CD14-positive monocyte (primary cell): ENCODE measurements at regions not wholly inside any gene's neighbourhood (a gene's known extent, or its start where the extent isn't known, plus 50 kb on each side); places are given as distances from the start of the nearest gene placed in this dataset.

Source experiments
- DNase-seq, 3 donors: peaks; one replicate each; pipeline ENCODE4 v3.0.0-alpha.2; 2011 to 2022
- H2AFZ ChIP-seq: 2 replicates; pipeline ENCODE4 v1.6.0; 2012; ENCODE audit warnings: mild to moderate bottlenecking, low read depth, low read length, inconsistent platforms; ENCODE audit not compliant: insufficient read depth, poor library complexity, severe bottlenecking
- H3K27ac ChIP-seq, 2 donors: 1 replicate in 1 of 2; 2 replicates in 1 of 2; pipeline ENCODE4 v1.5.1; 2012 to 2013; ENCODE audit warnings: low read length in 2 of 2, control low read depth in 1 of 2, inconsistent platforms in 1 of 2, low read depth in 1 of 2, mild to moderate bottlenecking in 1 of 2
- H3K27me3 ChIP-seq, 2 donors: one replicate each; pipeline versions ENCODE4 v1.6.0 to v1.6.1; 2011 to 2013; ENCODE audit warnings: low read length in 2 of 2; ENCODE audit not compliant: control insufficient read depth in 2 of 2, insufficient read depth in 2 of 2
- H3K36me3 ChIP-seq, 2 donors: replicated peaks in 1 of 2; 1 replicate in 1 of 2; 2 replicates in 1 of 2; pipeline versions ENCODE4 v1.5.1 to v1.6.1; 2012 to 2013; ENCODE audit warnings: low read length in 2 of 2, control low read depth in 1 of 2, inconsistent platforms in 1 of 2, mild to moderate bottlenecking in 1 of 2; ENCODE audit not compliant: insufficient read depth in 2 of 2, control insufficient read depth in 1 of 2
- H3K4me1 ChIP-seq, 2 donors: 1 replicate in 1 of 2; 2 replicates in 1 of 2; pipeline versions ENCODE4 v1.5.1 to v1.6.1; 2012 to 2013; ENCODE audit warnings: low read length in 2 of 2, control low read depth in 1 of 2, inconsistent platforms in 1 of 2, mild to moderate bottlenecking in 1 of 2, moderate library complexity in 1 of 2; ENCODE audit not compliant: insufficient read depth in 2 of 2, control insufficient read depth in 1 of 2
- H3K4me2 ChIP-seq: replicated peaks from 2 replicates; pipeline ENCODE3; 2012; ENCODE audit warnings: low read length, moderate library complexity, mild to moderate bottlenecking; ENCODE audit not compliant: poor library complexity, severe bottlenecking; ENCODE audit errors: extremely low read depth
- H3K4me3 ChIP-seq, 3 experiments: fragments of 200-600 bp in 1 of 3; sonication (generic) in 1 of 3; replicated peaks in 1 of 3; 1 replicate in 2 of 3; 2 replicates in 1 of 3; pipeline ENCODE4 v1.5.1; 2011 to 2013; ENCODE audit warnings: low read length in 3 of 3, mild to moderate bottlenecking in 3 of 3, control low read depth in 2 of 3, low read depth in 2 of 3, inconsistent platforms in 1 of 3, moderate library complexity in 1 of 3
- H3K79me2 ChIP-seq: 2 replicates; pipeline ENCODE4 v1.6.0; 2012; ENCODE audit warnings: mild to moderate bottlenecking, control low read depth, inconsistent platforms, low read length, moderate library complexity; ENCODE audit not compliant: insufficient read depth
- H3K9ac ChIP-seq: 2 replicates; pipeline ENCODE4 v1.6.0; 2017; ENCODE audit warnings: low read length, mild to moderate bottlenecking; ENCODE audit not compliant: insufficient read depth, poor library complexity, severe bottlenecking
- H3K9me3 ChIP-seq, 2 donors: replicated peaks in 1 of 2; 1 replicate in 1 of 2; 2 replicates in 1 of 2; pipeline versions ENCODE4 v1.5.1 to v1.6.1; 2012 to 2013; ENCODE audit warnings: low read length in 2 of 2, control low read depth in 1 of 2; ENCODE audit not compliant: control insufficient read depth in 1 of 2, insufficient read depth in 1 of 2
- H4K20me1 ChIP-seq: 2 replicates; pipeline ENCODE4 v1.6.0; 2012; ENCODE audit warnings: mild to moderate bottlenecking, low read length, control low read depth, moderate library complexity; ENCODE audit not compliant: insufficient read depth
- H3K27ac Mint-ChIP-seq, 7 donors: one replicate each; pipeline ENCODE4 v1.8.0; 2020; ENCODE audit warnings: mild to moderate bottlenecking in 7 of 7, mixed read lengths in 7 of 7, moderate library complexity in 6 of 7, inconsistent platforms in 2 of 7
- H3K27me3 Mint-ChIP-seq, 3 donors: one replicate each; pipeline ENCODE4 v1.8.0; 2021 to 2022; ENCODE audit warnings: low read depth in 3 of 3, mild to moderate bottlenecking in 3 of 3, mixed read lengths in 3 of 3, moderate library complexity in 3 of 3, inconsistent platforms in 1 of 3
- H3K36me3 Mint-ChIP-seq, 2 donors: one replicate each; pipeline ENCODE4 v1.8.0; 2020; ENCODE audit warnings: mixed read lengths in 2 of 2, inconsistent platforms in 1 of 2, mild to moderate bottlenecking in 1 of 2
- H3K4me1 Mint-ChIP-seq: one replicate; pipeline ENCODE4 v1.8.0; 2020; ENCODE audit warnings: mild to moderate bottlenecking, mixed read lengths
- H3K4me3 Mint-ChIP-seq, 2 donors: one replicate each; pipeline ENCODE4 v1.8.0; 2020; ENCODE audit warnings: mild to moderate bottlenecking in 2 of 2, mixed read lengths in 2 of 2, moderate library complexity in 1 of 2
- H3K9me3 Mint-ChIP-seq, 7 donors: one replicate each; pipeline ENCODE4 v1.8.0; 2020 to 2022; ENCODE audit warnings: mixed read lengths in 7 of 7, mild to moderate bottlenecking in 6 of 7, moderate library complexity in 6 of 7, inconsistent platforms in 2 of 7
- CTCF ChIP-seq: fragments of 200-600 bp; IDR thresholded peaks from one replicate; pipeline ENCODE4 v1.8.0; 2022; ENCODE audit warnings: antibody characterized with exemption, mild to moderate bottlenecking
- WGBS: methylation state at CpG from one replicate; pipeline ENCODE4 v1.1.5; 2013; ENCODE audit warnings: missing lambda C conversion rate; ENCODE audit not compliant: insufficient coverage; 5-methylcytosine and 5-hydroxymethylcytosine counted together
- intact Hi-C, 2 donors: fragments of 100-400 bp; cut with micrococcal nuclease; formaldehyde crosslinking; loops; one replicate each; pipeline versions ENCODE4 v1.15.0 to v1.15.1; 2023

GRCh38 chr14:97931273-97931672 lies 1134.1 kb downstream of the VRK1 start:
- Histone ChIP-seq H3K36me3 (no peaks in the 10 kb centered on the region), H3K4me1 (no peaks in the 10 kb centered on the region), H3K27me3 (no peaks in the 10 kb centered on the region), H3K9me3 (peaks cover 0 to 3% of the 10 kb centered on the region in 2 donors), H3K4me2 (no peak overlapping the region), H2AFZ (no peak overlapping the region), H4K20me1 (no peaks in the 10 kb centered on the region), H3K4me3 (no peak overlapping the region), H3K79me2 (no peaks in the 10 kb centered on the region), H3K27ac (no peak overlapping the region), H3K9ac (no peak overlapping the region)
- 100% methylated on average over 4 of the region's 4 CpGs for WGBS
- no peak overlapping the region for H3K27ac Mint-ChIP-seq
- H3K4me3 Mint-ChIP-seq: no peak overlapping the region
- no peak for DNase-seq
- H3K36me3 Mint-ChIP-seq: no peaks in the 10 kb centered on the region
- peaks cover 0 to 1% (median 1%) of the 10 kb centered on the region in 3 donors for H3K27me3 Mint-ChIP-seq
- H3K4me1 Mint-ChIP-seq: no peaks in the 10 kb centered on the region
- no peak for TF ChIP-seq CTCF
- peaks cover 7 to 22% (median 14%) of the 10 kb centered on the region in 7 donors for H3K9me3 Mint-ChIP-seq
- intact Hi-C loops: no loop called here

- H3K4me1 ChIP-seq: no peaks in the 10 kb centered on the region
- peaks cover 0 to 2% (median 1%) of the 10 kb centered on the region in 3 donors for H3K27me3 Mint-ChIP-seq
- H3K79me2 ChIP-seq: no peaks in the 10 kb centered on the region
- H3K27me3 ChIP-seq: no peaks in the 10 kb centered on the region
- no peaks in the 10 kb centered on the region for H3K36me3 ChIP-seq
- H3K9ac ChIP-seq: no peak overlapping the region
- no peak overlapping the region for H3K4me2 ChIP-seq
- H3K9me3 ChIP-seq: no peaks in the 10 kb centered on the region
- H2AFZ ChIP-seq: no peak overlapping the region
- no peak overlapping the region for H3K27ac ChIP-seq
- no peaks in the 10 kb centered on the region for H4K20me1 ChIP-seq
- H3K4me3 Mint-ChIP-seq: no peak overlapping the region
- no peak overlapping the region for H3K27ac Mint-ChIP-seq
- H3K36me3 Mint-ChIP-seq: no peaks in the 10 kb centered on the region
- H3K4me1 Mint-ChIP-seq: no peaks in the 10 kb centered on the region
- no peak overlapping the region for H3K4me3 ChIP-seq
- H3K9me3 Mint-ChIP-seq: peaks cover 0 to 2% (median 0%) of the 10 kb centered on the region in 7 donors
- DNase-seq: no peak
- WGBS: no CpG with 5 or more reads among the region's 1 CpG
- intact Hi-C loops: no loop called here
- no peak for TF ChIP-seq CTCF
Measured at GRCh38 chr14:97942921-97943320, 1145.7 kb downstream of the VRK1 start.
